ENCODE measurements at regions not wholly inside any gene's neighbourhood (a gene's known extent, or its start where the extent isn't known, plus 50 kb on each side); places are given as distances from the start of the nearest gene placed in this dataset.

- TF ChIP-seq, protein P1, sequence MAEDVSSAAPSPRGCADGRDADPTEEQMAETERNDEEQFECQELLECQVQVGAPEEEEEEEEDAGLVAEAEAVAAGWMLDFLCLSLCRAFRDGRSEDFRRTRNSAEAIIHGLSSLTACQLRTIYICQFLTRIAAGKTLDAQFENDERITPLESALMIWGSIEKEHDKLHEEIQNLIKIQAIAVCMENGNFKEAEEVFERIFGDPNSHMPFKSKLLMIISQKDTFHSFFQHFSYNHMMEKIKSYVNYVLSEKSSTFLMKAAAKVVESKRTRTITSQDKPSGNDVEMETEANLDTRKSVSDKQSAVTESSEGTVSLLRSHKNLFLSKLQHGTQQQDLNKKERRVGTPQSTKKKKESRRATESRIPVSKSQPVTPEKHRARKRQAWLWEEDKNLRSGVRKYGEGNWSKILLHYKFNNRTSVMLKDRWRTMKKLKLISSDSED (CRISPR knock-in tag; IDR thresholded peaks at IDR 0.05): no peak
- TF ChIP-seq RNF219 (CRISPR knock-in tag; IDR thresholded peaks at IDR 0.05) (no peak), MEIS2 (CRISPR knock-in tag; IDR thresholded peaks at IDR 0.05) (no peak)
These were observed 111.6 kb upstream of the TBL1XR1 start (continued) for GRCh38 chr3:177308911-177309310.

DNA sequence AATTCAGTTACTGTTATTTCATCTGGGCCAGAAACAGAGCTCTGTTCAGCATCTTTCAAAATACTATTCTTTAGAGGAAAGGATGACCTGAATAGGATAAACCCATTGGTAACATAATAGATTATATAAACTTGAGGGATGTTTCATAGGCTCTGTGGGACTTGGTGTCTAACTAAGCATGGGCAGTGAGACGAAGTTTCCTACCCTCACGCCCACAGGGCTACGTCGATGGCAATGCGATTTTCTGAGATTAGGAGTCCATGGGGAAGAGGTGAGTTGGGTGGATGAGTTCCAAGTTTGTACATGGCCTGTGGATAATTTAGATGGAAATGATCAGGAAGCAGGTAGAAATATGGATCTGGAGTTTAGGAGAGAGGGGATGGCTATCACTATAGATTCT, 115.2 kb upstream of the TBL1XR1 start:
- TF ChIP-seq ZNF570 (CRISPR knock-in tag; IDR thresholded peaks at IDR 0.05; ENCODE audit: borderline replicate concordance): no peak
- TF ChIP-seq TSC22D2 (CRISPR knock-in tag; IDR thresholded peaks at IDR 0.05; ENCODE audit: borderline replicate concordance): no peak
- TF ChIP-seq CREBL2 (CRISPR knock-in tag; IDR thresholded peaks at IDR 0.05; ENCODE audit: borderline replicate concordance): no peak
- no peak for TF ChIP-seq SPEN (CRISPR knock-in tag; IDR thresholded peaks at IDR 0.05; ENCODE audit: low read depth)
- no peak for TF ChIP-seq ZNF431 (CRISPR knock-in tag; IDR thresholded peaks at IDR 0.05; ENCODE audit: borderline replicate concordance, low read depth)
- TF ChIP-seq NFIC (IDR thresholded peaks at IDR 0.05; ENCODE audit: low read length): no peak
- TF ChIP-seq UBTF (CRISPR knock-in tag; IDR thresholded peaks at IDR 0.05): no peak
- H3K9ac ChIP-seq (ENCODE audit: insufficient read depth, low read depth, low read length): no peak overlapping the region
- no peak for ATAC-seq
- whole genome bisulfite sequencing (ENCODE audit: low lambda C conversion rate): 90% methylated on average over 5 of the region's 5 CpGs
- H3K27ac ChIP-seq (ENCODE audit: extremely low read length, insufficient read depth, low read length): no peak overlapping the region
- H3K9me3 ChIP-seq (ENCODE audit: low read length): no peaks in the 10 kb centered on the region; the same call in 1 of the 2 replicates
- no peaks in the 10 kb centered on the region for H3K36me3 ChIP-seq (replicated peaks in 1 of 2; ENCODE audit: control insufficient read depth in 1 of 2, insufficient read depth in 2 of 2, low read length in 2 of 2)
- H3K79me2 ChIP-seq (ENCODE audit: insufficient read depth, low read length): no peaks in the 10 kb centered on the region
- intact Hi-C loops (cut with micrococcal nuclease; ENCODE audit: unreplicated experiment): no loop called here
- no peaks in the 10 kb centered on the region for H3K4me1 ChIP-seq (ENCODE audit: insufficient read depth, low read length)
- ChIA-PET CTCF (ENCODE audit: low intra/inter-chr PET ratio, low total read pairs) (no interaction called here), POLR2A (no interaction called here)
- no peak overlapping the region for H3K4me2 ChIP-seq (ENCODE audit: low read depth, low read length)
- no peak overlapping the region for H2AFZ ChIP-seq (ENCODE audit: low read length)
- H4K20me1 ChIP-seq (ENCODE audit: insufficient read depth, low read length): no peaks in the 10 kb centered on the region
- no peak overlapping the region for H3K4me3 ChIP-seq (replicated peaks in 1 of 3; ENCODE audit: insufficient read depth in 1 of 3, low read depth in 2 of 3, low read length in 3 of 3)
- in situ Hi-C loops (cut with HindIII; ENCODE audit: extremely low pct_ligation_motif_present, low pct_unique_long_range_greater_than_20kb): no loop called here
- no peaks in the 10 kb centered on the region for H3K27me3 ChIP-seq (ENCODE audit: control insufficient read depth in 1 of 2, insufficient read depth in 2 of 2, low read length in 2 of 2)
- FAIRE-seq: no peak
- DNase-seq (ENCODE audit: low spot score): no peak
- BruUV-seq (replicated peaks): no TSS peak
